Kidney (tissue), 13 donors: ENCODE measurements at regions not wholly inside any gene's neighbourhood (a gene's known extent, or its start where the extent isn't known, plus 50 kb on each side); places are given as distances from the start of the nearest gene placed in this dataset.

ENCODE experiments used
- DNase-seq, 5 donors: peaks; one replicate each; pipeline ENCODE4 v3.0.0-alpha.2; 2013 to 2020
- FAIRE-seq: peaks from 2 replicates; lab custom pipeline; 2012; peaks lifted over from hg19 to GRCh38; lab: Jason Lieb, UNC
- H3K27ac ChIP-seq, 2 donors: one replicate each; pipeline ENCODE4 v1.7.0; 2013; ENCODE audit warnings: low read depth in 2 of 2, low read length in 2 of 2, inconsistent platforms in 1 of 2
- H3K27me3 ChIP-seq: one replicate; pipeline ENCODE4 v1.7.1; 2013; ENCODE audit warnings: low read length, inconsistent platforms; ENCODE audit not compliant: control insufficient read depth, insufficient read depth
- H3K36me3 ChIP-seq, 3 donors: one replicate each; pipeline versions ENCODE4 v1.7.0 to v1.7.1; 2013; ENCODE audit warnings: low read length in 3 of 3, control low read depth in 1 of 3, inconsistent platforms in 1 of 3; ENCODE audit not compliant: insufficient read depth in 3 of 3, control insufficient read depth in 2 of 3
- H3K4me1 ChIP-seq, 3 donors: one replicate each; pipeline versions ENCODE4 v1.7.0 to v1.7.1; 2013; ENCODE audit warnings: low read length in 3 of 3, inconsistent platforms in 1 of 3, low read depth in 1 of 3; ENCODE audit not compliant: control insufficient read depth in 2 of 3, insufficient read depth in 2 of 3
- H3K4me3 ChIP-seq, 3 donors: one replicate each; pipeline versions ENCODE4 v1.7.0 to v1.8.1; 2013; ENCODE audit warnings: low read length in 3 of 3, control low read depth in 1 of 3, inconsistent platforms in 1 of 3
- H3K9ac ChIP-seq, 3 donors: one replicate each; pipeline versions ENCODE4 v1.7.0 to v1.7.1; 2013; ENCODE audit warnings: low read length in 3 of 3, control low read depth in 1 of 3, inconsistent platforms in 1 of 3
- H3K9me3 ChIP-seq, 3 donors: one replicate each; pipeline versions ENCODE4 v1.7.0 to v1.7.1; 2013; ENCODE audit warnings: low read length in 3 of 3, control low read depth in 1 of 3, inconsistent platforms in 1 of 3; ENCODE audit not compliant: control insufficient read depth in 2 of 3, insufficient read depth in 1 of 3
- CTCF ChIP-seq: IDR thresholded peaks from 3 replicates; pipeline ENCODE4 v1.5.1; 2012; ENCODE audit warnings: mild to moderate bottlenecking, moderate library complexity, borderline replicate concordance; ENCODE audit not compliant: insufficient read depth; ENCODE audit errors: extremely low read depth
- intact Hi-C: fragments of 100-400 bp; cut with DNase I; formaldehyde crosslinking; loops from one replicate; pipeline ENCODE4 v1.11.1; 2022
- donor health status: control.
- donor health status: control.
- donor health status: control.
- donor health status: control.
- donor health status: control.
- donor health status: DM: yes; HTN: yes; CAD: no.
- donor health status: Normal renal cell carcinoma (clear cell type).

- Histone ChIP-seq H3K27me3 (no peaks in the 10 kb centered on the region), H3K36me3 (no peaks in the 10 kb centered on the region), H3K9ac (no peak overlapping the region), H3K4me1 (no peaks in the 10 kb centered on the region), H3K27ac (no peak overlapping the region), H3K4me3 (no peak overlapping the region), H3K9me3 (no peaks in the 10 kb centered on the region)
- intact Hi-C loops, result no loop called here
- FAIRE-seq, result no peak
- DNase-seq, result no peak
- TF ChIP-seq CTCF, result no peak
Measured at GRCh38 chr13:65789815-65790214, 1440.3 kb downstream of the PCDH9 start.

- H3K4me3 ChIP-seq, result no peak overlapping the region
- H3K36me3 ChIP-seq, result no peaks in the 10 kb centered on the region
- FAIRE-seq (no peak), DNase-seq (no peak)
- intact Hi-C loops, result no loop called here
- no peaks in the 10 kb centered on the region for H3K27me3 ChIP-seq
- no peak overlapping the region for H3K27ac ChIP-seq
- TF ChIP-seq CTCF, result no peak
- no peaks in the 10 kb centered on the region for H3K9me3 ChIP-seq
- H3K4me1 ChIP-seq, result no peaks in the 10 kb centered on the region
- no peak overlapping the region for H3K9ac ChIP-seq
Measured at GRCh38 chr13:65787082-65787481, 1443.1 kb downstream of the PCDH9 start.

GRCh38 chr13:65784088-65784816, 1445.9 kb downstream of the PCDH9 start:
- Histone ChIP-seq H3K27ac (no peak overlapping the region), H3K27me3 (no peaks in the 10 kb centered on the region), H3K4me1 (no peaks in the 10 kb centered on the region), H3K36me3 (no peaks in the 10 kb centered on the region), H3K9ac (no peak overlapping the region), H3K4me3 (no peak overlapping the region), H3K9me3 (no peaks in the 10 kb centered on the region)
- no peak for TF ChIP-seq CTCF
- intact Hi-C loops, result no loop called here
- DNase-seq (peak in 1 of 5 donors; percentile 64), FAIRE-seq (no peak)
